SW 1271 (cell line): ENCODE measurements at regions not wholly inside any gene's neighbourhood (a gene's known extent, or its start where the extent isn't known, plus 50 kb on each side); places are given as distances from the start of the nearest gene placed in this dataset.
"Not testable (repeated sequence)": the region's sequence is repeated elsewhere in the genome, so short reads cannot be mapped to it uniquely, and the experiment has no call there.

ENCODE experiments used
- DNase-seq, 2 experiments: peaks; one replicate each; lab custom pipeline; 2025; lab: John Stamatoyannopoulos, UW

DNA sequence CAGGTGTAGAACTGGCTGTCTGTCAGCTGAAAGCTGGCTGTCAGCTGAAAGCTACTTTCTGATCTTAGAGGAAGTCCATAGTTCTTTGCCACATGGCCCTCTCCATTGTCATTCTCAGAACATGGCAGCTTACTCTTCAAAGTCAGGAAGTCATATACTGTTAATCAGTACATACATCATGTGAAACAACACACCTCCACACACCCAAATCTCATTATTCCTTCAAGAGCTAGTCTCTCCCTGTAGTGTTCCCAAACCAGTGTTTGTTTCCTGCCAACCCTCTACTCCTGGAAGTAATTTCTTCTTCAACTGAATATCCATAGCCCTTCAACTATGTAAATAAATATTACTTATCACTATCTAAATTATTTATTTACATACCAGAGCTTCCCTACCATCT, 58.9 kb downstream of the OR5AK2 start:
- DNase-seq: no peak

DNA sequence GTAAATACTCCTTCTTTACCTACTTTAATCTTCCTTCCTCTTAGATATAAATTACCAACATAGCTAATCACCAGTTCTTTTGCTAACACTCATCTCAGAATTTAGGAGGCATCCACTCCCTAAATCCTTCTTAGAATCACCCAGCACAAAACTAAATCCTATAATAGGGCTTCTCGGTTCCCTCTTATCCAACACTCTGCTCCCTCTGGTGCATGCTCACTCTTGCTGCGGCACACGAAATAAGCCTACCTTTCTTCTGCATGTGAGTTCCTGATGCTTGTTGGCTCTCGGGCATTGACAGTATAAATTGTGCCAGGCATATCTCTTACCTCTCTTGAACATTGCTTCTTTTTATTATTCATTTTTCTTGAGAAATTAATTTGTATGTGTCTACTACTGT, 61.0 kb downstream of the OR5AK2 start:
- no peak for DNase-seq

DNA sequence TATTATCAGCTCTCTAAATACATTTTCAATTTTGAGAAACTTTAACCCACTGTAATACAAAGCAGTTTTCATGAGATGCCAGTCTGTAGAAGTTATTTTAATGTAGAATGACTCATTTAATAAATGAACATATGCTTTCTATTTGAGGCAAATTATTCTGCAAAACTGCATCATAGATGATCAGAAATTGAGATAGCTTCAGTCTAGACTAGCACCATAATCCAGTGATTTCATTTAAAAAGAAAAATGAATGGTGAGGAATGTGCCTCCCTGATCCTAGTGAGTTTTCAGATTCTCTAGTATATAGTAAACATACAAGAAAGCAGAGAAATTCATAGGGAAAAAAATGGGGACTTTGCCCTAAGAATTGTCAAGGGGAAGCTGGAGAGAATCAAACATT, 66.1 kb downstream of the OR5AK2 start:
- no peak for DNase-seq

DNA sequence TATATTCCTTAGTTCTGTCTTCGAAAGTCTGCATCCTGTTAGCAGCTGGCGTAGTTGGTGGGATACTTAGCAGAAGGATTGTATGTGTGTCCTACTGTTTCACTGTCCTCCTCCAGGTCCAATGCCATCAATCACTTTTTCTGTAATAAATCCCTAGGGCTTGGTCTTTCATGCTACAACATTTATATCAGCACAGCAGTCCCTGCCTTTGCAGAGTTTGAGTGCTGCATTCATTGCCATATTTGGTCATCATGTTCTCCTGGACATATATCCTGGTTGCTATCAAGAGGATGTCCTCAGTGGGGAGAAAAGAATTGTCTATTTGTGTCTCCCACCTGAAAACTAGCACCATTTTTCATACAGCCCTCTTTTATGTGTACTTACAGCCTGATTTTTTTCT, 67.0 kb downstream of the OR5AK2 start:
- no peak for DNase-seq

DNA sequence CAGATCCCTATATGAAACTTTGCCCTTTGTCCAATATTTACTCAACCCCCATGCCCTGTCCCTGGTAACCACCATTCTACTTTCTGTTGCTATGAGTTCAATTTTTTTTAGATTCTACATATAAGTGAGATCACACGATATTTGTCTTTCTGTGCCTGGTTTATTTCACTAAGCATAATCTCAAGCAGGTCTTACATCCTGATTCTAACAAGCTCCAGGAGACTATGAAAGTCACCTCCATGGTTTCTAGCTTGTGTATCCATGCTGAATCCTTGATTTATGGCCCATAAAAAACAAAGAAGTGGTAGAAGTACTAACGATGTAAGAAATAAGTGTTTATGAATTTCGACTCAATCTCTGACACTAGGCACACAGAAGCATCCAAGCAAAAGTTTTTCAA, 68.0 kb downstream of the OR5AK2 start:
- no peak for DNase-seq

DNA sequence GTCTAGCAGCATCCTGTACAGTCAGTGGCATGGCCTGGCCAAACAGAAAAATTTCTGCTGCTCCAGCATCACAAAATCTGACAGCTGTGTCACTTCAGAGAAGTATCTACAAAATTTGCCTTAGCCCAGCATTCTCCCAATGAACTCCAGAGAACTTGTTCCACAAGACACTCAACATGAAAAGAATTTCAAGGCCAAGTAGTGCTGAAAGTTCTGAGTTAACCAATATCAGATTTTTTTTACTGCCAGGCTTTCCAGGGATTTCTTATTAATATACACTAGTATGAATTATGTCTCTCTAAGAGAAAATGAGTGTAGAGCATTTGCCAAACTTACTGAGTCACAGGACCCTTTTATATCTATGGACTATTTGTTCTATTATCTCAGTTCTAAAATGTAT, 68.8 kb downstream of the OR5AK2 start:
- no peak for DNase-seq

DNA sequence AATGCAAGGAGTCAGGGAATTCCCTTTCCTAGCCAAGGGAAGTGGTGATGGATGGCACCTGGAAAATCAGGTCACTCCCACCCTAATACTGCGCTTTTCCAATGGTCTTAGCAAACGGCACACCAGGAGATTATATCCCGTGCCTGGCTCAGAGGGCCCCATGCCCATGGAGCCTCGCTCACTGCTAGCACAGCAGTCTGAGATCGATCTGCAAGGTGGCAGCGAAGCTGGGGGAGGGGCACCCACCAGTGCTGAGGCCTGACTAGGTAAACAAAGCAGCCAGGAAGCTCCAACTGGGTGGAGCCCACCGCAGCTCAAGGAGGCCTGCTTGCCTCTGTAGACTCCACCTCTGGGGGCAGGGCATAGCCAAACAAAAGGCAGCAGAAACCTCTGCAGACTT, 74.2 kb downstream of the OR5AK2 start:
- not testable (repeated sequence) for DNase-seq

DNA sequence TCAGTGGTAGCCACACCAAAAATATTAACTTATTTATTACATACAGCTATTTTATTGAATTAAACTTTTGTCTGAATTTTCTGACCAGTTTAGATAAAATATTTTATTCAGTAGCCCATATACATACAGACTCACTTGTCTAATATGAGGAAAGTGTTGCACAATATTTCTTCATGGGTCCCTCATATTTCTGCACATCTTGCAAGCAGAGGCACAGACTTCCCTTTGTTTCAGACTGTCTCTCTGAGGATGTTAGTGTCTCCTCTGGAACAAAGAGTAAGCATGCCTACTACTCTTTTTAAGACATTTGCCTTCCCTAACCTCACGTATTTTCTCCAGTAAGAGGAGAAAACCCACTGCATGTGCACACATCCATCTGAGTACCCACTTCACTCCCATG, 81.2 kb downstream of the OR5AK2 start:
- DNase-seq: no peak

DNA sequence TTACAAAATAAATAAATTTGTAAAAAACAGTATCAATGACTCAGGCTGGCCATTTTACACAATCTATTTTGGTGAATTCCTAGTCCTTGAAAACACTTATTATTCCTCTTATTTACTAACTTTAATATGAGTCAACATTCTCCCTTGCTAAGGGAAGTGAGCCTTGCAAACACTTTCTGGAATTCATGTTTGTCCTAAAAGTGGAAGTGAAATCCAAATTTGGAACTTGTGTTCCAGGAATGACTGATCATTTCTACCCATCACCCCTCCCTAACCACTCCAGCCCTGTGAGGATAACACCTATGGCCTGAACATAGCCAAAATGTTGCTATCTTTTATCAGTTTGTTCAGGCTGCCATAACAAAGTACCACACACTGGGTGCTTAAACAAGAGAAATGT, 83.1 kb downstream of the OR5AK2 start:
- DNase-seq: peak in 1 of 2 experiments; percentile 16

DNA sequence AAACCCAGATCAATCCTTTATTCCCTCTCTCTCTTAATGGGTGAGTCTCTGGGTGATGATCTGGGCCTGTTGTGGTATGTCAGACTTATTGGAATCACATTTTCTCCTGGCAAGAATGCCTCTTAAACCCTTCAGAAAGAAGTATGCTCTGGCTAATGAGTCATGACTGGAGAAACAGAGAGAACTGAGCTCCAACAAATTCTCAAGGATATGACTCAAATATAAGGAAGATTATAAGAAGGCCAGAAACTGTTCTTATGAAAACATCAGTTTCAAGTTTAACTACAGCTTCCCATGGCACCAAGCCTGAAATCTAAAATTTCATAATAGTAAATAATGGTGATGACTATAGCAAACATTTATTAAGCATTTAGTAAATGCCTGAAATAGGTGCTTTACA, 83.9 kb downstream of the OR5AK2 start:
- DNase-seq: peak; percentile 69 to 94

DNA sequence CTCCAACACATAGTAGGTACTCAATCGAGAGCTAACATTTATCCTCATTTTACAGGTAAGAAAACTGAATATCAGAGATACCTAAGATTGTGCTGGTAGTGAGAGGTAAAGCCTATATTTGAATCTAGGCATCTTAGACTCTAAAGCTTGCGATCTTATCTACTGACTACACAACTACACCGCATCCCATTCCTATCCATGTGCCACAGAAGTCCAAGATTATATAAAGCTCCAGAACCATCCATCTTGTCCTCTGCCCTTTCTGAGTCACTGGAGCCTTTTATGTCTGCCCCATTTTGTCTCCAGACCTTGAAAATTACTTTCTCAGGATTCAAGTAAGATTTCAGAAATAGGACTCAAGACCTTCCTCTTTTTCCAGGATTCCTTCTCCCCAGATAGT, 84.4 kb downstream of the OR5AK2 start:
- DNase-seq: no peak

DNA sequence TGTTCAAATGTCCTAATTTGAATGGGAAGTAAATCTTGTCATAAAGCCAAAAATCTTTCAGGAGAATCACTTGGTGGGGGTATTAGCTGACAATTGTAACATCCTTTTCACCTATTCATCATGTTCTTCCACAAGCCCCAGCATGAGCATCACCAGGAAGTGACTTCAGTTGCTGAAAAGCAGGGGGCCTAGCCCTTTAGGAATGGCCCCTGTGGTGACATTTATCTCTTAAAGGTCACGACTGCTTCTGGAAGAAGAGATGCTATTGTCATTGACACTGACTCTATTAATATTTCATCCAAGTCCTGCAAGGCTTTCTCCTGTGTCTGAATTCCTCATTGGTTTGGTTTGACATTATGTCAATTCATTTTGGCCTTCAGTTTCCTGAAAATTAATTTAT, 92.6 kb downstream of the OR5AK2 start:
- no peak for DNase-seq

DNA sequence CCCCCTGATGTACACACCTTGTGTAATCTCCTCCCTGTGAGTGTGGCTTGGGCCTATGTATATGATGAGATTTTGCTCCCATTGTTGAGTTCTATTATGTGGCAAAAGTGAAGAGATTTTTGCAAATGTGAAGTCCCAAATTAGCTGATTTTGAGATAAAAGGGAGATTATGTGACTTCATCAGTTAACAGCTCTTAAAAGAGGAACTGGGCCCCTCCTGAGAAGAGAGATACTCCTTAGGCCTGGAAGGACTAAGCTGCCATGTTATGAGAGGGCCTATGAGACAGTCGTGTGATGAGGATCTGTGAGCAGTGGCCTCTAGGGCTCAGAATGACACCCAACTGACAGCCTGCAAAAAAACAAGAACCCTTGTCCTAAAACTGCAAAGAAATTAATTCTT, 93.4 kb downstream of the OR5AK2 start:
- no peak for DNase-seq

DNA sequence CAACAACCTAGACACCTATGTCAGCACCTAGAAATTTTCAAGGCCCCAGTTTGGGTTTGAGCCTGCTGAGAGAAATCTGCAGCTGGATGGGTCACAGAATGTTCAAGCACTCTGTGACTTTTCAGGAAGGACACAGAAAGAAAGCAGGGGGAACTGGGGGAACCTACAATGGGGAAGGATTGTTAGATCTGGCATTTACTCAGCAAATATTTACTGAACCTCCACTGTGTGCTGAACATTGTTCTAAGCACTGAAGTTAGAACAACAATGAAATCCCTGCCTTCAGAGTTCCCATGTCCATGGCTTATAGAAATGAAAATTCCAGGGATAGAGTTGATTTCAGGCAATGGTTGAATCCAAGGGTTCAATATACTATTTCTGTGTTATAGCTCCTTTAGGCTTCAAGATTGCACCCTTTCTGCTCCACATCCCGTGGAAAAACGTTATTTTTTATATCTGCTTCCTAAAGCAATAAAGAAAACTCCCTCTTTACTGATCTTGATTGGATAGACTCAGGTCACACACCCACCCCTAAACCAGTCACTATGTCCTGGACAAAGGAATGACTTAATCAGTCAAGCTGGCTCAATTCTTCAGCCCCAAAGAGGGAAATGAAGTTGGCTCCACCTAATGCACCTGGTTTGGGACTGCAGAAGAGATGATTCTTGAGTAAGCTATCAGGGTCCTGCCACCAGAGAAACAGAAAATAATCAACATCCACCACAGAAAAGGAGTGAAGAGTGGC, 95.1 kb downstream of the OR5AK2 start:
- no peak for DNase-seq

DNA sequence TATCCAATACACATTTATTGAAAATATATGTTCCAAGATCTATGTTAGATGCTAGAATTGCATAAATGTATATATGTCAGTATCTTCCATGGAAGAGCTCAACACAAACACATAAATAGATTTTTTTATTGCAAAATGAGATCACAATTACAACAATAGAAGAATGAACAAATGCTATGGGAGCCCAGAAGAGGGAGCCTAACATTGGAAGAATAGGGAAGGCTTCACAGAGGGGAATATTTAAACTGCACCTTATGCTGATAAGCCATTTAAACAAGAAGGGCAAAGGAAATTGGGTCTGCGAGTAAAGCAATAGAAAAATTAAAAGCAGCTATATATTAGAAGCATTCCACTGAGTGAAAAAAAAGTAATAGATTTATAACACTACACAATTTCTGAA, 96.1 kb upstream of the LRRC55 start:
- DNase-seq: peak in 1 of 2 experiments; percentile 13

DNA sequence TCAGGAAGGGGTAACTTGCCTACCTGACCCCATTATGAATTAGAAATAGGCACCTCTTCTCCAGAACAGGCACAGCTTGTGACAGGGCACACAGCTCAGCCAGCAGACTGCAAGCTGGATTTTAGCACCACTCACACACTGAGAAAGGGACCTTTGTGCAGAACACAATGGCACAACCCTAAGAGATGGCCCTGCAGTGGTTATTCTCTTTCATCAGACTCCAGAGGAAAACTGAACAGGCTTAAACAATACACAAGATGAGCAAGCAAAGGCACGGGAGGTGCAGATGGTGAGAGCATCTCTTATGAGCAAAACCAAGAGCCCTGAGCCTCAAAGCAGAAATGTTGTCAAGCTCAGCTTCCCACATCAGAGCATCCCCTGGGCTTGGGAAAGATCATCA, 93.8 kb upstream of the LRRC55 start:
- DNase-seq: no peak

DNA sequence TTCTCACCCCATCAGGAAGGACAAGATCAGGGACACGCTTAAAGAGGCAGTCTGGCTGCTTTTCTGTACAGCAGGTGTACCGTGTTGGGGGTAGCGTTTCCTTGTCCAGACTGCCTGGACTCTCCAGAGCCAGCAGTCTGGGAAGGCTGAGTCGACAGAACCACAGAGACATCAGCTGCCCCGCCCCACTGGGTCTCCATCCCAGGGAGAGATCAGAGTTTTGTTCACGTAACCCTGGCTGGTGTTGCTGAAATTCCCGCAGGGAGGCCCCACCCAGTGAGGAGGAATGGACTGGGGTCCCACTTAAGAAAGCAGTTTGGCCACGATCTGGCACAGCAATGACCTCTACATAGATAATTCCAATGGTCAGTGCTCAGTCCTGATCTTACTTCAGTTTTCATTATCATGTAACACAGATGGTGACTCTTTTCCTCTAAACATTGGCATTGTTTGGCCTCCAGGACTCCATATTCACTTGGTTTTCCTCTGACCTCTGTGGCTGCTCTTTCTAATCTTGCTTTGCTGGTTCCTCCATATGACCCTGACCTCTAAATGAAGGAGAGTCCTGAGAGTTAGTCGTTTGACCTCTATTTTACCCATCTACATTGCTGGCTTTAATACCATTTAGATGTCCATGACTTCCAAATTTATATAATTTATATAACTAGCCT, 89.6 kb upstream of the LRRC55 start:
- DNase-seq: no peak

DNA sequence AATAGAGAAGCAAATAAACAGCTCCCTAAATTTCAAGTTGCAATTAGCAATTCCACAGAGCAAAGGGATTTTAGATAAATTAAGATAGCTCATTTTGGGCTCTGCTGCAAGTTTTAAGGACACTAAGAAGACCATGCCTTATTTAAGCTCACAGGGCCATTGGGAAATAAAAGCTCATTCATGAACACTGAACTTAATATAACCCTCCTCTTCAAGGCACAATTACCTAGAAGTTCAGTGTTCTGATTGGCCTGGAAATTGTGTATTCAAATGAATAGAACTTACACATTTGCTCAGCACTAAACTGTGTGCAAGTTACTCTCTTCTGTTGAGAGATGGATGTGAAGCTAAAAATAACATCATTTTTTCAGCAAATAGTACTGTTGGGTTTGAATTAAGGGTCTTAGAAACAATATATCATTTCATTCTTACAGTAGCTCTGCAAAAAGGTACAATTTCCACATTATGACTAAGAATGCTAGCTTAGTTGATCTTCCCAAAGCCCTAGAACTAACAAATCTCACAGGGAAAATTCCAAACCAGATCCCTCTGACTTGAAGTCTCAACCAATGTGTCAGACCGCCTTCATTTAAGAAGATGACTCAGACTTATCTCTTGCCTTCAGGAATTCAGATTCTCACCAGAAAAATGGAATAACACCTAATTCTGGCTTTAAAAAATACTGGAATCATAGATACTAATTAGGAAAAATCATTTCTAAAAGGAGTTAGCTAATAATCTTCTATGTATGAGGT, 87.4 kb upstream of the LRRC55 start:
- DNase-seq: no peak

DNA sequence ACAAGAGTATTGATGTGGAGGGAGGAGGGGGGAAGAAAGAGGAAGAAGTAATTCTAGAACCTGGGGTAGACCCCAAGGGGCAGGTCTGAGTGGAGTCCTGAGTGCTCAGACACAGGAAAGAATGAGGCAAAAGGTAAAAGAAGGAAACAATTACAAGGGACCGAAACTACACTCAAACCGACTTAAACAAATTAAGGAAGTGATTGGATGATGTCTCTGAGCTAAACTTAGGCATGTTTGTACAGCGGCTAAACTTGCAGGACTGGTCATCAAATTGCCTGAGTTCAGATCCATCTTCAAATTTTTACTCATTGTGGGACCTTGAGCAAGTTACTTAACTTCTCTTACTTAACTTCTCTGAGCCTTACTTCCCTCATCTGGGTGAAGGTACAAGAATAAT, 86.3 kb upstream of the LRRC55 start:
- DNase-seq: no peak

DNA sequence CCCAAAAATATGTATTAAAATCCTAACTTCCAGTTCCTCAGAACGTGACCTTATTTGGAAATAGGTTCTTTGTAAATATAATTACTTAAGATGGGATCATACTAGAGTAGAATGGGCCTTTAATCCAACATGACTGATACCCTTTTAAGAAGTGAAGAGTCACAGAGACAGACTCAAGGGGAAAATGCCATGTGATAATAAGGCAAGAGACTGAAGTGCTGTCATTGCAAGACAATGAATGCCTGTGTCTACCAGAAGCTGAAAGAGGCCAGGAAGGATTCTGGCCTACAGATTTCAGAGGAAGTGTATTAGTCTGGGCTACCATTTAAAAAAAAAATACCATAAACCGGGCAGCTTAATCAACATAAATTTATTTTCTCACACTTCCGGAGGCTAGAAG, 85.9 kb upstream of the LRRC55 start:
- no peak for DNase-seq

DNA sequence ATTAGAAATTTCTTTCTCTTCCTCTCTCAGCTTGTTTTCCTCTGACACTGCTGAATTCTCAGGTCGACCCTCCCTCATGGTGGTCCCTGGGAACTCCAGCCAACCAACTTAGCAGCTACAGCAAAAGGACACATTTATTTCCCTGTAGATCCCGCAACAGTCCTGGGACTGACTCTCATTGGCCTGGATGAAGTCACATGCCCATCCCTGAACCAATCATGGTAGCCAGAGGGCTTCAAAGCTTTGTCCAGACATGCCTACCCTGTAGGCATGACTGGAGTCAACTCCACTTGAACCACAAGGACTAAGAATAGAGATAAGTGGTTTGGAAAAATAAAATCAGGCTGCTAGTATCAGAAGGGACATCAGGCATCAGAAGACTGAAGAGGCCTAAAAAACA, 84.6 kb upstream of the LRRC55 start:
- DNase-seq: no peak

DNA sequence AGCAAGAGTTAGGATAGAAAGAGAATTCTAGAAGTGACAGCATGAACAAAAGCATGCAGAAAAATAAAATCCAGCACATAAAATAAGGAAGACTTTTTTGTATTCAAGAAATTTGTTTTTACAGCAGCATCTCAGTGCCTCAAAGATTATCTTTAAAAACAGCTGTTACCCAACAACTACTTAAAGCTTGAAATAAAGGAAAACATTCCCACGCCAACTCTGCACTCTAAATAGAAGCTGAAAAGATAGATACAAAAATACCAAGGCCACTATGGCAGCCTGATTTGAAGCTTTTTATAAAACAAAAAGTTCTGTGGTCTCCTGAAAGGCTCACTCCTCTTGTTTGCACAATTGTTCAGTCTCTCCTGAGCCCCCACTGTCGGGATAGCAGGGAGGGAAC, 83.6 kb upstream of the LRRC55 start:
- DNase-seq: no peak

DNA sequence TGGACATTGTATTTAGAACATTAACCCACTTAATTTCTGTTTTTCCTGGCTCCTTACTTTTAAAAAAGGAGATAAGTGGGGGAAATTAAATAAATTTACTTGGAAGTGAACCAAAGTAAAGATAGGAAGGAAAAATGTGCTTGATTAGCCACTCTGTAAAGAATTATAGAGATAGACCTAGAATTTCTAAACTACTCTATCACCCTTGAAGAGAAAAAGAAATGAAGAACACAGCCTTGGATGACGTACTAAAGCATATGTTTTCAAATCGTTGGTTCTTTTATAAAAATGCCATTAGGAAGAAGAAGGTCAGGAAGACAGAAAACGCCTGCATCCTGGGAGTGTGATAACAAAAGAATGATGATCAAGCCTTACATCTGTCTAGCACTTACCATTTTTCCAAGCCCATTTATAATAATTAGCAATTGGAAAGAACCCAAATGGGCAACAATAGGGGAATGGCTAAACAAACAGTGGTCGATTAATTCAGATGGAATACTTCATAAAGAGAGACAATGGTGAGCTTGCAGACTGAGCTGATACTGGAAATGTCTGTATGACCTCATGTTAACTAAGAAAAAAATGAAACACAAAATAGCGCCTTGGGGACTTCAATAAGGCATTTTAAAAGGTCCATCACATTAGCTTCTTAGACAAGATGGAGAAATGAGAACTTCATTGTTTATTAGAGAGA, 81.0 kb upstream of the LRRC55 start:
- no peak for DNase-seq
